GM21390 (cell line): ENCODE measurements at regions not wholly inside any gene's neighbourhood (a gene's known extent, or its start where the extent isn't known, plus 50 kb on each side); places are given as distances from the start of the nearest gene placed in this dataset.

Experiments used
- ATAC-seq: cut with Tn5 transposase; IDR thresholded peaks from one replicate; pipeline ENCODE4 v1.9.1; 2021; ENCODE audit not compliant: unreplicated experiment

DNA sequence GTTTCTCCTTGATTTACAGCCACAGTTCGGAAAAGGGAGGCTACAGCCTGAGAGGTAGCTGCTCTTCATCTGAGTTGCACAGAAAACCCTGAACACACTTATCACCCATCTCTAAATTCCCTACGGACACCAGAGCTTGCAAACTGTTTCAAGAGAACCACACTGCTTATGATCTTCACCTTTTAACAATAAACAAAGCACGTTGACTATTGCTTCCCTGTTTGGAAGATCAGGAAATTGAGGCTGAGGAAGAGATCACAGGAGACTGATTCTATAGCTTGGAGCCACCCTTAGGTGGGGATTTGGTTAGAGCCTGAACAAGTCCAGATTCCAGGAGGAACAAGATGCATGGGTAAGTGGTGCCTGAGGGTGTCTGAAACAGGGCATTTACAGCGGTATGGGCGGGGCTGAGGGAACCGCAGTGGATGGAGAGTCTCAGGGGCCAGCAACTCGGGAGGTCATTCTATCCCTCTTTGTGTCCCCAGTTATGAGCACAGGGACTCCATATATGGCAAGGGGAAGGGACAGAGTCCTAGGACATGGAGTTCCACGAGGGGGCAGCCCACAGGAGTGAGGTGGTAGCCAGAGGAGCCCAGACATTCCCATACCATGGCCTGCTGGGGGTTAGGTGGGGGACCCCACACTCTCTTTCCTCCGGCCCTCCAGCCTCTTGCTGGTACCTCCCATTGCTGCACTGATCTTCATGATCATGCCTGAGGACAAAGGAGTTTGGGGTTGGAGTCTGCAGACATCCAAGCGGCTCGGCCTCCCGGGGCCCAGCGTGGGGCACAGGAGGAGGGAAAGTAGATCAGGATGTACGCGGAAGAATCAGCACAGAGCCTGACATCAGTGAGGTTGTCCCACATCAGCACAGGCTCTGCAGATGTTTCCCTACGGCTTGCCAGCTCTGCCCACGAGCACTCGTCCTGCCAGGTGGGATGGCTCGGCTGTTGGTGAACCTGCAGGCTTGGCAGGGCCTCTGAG lies 162.3 kb upstream of the ZNF536 start:
- no peak for ATAC-seq

DNA sequence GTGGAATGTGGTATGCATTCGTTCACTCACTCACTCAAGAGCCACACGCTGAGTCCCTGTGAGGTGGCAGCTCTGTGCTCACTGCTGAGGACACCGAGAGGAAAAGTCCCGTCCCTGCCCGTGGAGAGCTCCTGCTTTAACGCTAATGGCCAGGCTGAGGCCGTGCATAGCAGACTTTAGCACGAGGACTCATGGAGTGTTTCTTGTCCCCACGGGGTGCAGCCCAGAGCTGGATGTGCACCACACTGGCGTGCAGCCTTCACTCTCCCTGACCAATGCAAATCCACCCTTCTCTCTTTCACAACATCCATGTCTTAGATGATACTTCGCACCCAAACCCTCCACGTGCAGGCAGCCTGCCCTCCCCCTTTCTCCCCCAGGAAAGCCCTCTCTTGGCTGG lies 159.6 kb upstream of the ZNF536 start:
- no peak for ATAC-seq

DNA sequence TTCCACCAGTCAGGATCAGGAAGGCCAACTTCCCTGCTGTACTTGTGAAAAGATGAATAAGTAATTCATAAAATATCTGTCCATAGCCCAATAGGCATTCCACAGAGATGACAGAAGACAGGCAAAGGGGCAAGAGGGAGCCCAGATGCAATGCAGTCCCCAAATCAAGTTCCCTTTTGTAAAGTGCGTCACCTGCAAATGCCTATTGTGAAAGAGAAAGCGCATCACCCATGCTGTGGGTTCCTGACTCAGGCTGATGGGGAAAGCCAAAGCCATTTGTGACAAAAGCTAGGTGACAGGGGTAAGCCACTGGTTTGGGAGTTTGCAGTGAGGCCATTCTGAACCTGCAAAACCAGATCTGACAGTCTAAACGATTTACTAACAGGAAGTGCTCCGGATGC lies 157.5 kb upstream of the ZNF536 start:
- no peak for ATAC-seq

DNA sequence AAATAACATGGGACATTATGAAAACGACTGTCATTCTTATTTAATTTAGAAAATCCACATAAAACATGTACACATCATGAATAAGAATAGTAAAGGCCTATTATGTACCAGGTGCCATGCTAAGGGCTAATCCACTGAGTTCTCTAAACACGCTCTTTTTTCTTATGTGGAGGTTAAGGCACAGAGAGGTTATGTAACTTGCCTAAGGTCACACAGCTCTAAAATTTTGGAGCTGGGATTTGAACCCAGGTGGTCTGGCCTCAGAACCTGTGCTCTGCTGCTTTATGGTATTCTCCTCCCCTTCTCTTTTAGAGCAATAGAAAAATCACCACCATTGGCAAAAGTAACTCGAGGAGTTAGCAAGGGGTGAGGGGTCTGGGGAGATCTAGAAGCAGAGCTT lies 156.9 kb upstream of the ZNF536 start:
- no peak for ATAC-seq

DNA sequence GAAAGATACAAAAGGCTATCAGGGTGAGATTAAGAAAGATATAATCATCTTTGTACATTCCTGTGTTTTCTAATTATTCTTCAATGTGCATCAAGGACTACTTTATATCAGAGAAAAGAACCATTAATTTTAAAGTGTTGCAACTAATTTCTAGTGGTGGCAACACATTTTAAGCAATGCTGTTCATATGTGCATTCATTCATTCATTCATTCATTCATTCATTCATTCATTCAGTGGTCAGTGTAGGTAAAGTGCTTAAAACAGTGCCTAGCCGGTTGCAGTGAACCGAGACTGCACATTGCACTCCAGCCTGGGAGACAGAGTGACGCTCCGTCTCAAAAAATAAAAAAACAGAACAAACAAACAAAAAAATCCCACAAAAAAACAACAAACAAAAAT lies 155.7 kb upstream of the ZNF536 start:
- no peak for ATAC-seq

DNA sequence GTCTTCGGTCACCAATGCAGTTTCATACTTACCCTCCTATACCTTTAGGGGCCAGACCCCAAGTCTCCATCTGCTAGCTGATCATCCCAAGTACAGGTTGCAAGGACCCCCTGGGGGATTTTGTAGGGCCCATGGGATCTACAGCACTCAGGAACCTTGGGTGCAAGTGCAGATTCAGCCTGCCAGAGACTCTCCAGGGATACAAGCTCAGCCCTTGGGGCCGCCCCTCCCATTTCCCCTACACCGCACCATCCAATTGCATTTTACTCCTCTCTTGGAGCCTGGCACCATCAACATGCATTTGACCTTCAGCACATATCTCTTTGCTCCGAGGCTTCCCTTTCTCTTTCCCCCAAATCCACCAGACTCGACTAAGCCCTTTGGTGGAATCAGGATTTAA lies 154.7 kb upstream of the ZNF536 start:
- ATAC-seq: no peak

DNA sequence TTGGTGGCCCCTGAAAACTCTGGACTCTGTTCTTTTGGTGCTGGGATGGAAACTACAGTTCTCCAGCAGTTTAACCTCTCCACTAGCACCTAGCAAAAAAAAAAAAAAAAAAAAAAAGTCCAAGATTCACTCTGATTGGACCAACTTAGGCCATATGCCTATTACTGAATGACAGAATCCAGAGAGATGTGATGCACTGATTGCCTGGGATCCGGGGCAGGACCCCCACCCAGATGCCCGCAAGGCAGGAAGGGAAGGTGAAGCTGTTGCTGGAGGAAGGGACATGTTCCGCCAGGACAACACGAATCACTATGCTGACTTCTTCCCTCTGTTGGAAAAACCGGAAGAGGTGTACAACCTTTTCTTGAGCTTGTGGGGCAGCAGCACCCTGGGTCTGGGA lies 152.5 kb upstream of the ZNF536 start:
- ATAC-seq: no peak

DNA sequence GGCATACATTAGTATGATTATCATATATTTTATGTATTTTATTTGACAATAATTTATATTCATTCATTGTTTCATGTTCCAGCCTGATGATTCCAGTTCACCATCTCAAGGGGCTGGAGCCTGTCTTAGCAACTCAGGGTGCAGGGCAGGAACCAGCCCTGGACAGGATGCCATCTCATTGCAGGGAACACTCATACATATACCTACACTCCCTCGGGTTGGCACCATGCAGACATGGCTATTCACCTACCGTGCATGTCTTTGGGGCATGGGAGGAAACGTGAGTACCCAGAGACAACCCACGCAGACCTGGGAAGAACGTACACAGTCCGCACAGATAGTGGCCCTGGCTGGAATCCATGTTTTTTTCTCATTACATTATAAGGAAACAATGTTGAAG lies 151.0 kb upstream of the ZNF536 start:
- no peak for ATAC-seq

DNA sequence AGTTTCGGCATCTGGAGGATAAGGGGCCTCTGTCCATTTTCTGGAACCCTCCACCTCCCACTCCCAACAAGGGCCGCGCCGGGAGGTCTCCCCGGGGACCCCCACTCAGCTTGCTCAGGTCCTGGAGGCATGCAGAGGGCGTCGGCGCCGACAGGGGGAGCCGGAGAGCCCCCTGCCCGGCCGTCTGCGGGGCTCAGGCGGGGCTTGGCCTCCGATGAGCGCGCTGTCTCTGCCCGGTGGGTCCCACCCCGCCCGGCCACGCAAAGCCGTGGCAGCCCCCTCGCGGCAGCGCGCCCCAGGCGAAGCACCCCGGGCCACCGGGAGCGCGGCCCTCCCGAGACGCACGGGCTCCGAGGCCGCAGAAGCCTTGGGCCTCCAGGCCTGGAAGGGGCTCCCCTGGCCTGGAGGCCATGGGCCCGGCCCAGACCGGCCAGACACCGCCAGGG lies 149.7 kb upstream of the ZNF536 start:
- ATAC-seq: no peak

DNA sequence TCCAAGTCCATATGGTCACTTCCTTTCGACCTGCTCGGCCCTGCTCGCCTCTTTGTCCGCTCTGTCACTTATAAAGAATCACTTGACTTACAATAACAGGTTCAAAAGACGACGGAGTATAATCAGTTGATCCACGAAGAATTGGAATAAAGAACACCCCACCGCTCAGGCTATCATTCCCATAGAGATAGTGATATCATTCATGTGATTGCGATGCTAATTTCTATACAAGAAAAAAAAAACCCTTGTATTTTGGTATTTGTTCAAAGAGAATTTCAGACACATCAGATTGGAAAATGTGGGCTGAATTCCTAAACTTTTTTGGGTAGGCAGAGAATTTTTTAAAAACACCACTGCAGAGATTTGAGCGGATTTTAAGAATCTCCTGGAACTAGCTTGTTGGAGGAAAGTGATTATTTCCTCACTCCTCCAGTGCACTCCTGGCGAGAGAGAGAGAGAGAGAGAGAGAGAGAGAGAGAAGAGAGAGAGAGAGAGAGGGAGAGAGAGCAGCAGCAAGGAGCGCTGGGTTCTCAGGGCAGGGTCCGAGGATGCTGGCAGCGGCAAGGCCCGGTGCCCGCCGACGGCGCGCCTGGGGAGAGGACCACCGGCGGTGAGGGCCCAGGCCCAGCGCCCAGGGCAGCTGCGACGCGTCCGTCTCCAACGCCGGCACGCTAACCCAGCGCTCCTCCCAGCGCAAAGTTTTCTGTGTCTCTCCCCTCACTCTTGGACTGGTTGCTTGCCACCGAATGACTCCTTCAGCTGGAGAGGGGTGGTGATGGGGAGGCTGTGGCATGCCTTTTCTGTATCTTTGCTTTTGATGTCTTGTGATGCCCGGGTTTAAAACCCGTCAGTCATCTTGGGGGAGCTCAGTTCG lies 149.0 kb upstream of the ZNF536 start:
- no peak for ATAC-seq

DNA sequence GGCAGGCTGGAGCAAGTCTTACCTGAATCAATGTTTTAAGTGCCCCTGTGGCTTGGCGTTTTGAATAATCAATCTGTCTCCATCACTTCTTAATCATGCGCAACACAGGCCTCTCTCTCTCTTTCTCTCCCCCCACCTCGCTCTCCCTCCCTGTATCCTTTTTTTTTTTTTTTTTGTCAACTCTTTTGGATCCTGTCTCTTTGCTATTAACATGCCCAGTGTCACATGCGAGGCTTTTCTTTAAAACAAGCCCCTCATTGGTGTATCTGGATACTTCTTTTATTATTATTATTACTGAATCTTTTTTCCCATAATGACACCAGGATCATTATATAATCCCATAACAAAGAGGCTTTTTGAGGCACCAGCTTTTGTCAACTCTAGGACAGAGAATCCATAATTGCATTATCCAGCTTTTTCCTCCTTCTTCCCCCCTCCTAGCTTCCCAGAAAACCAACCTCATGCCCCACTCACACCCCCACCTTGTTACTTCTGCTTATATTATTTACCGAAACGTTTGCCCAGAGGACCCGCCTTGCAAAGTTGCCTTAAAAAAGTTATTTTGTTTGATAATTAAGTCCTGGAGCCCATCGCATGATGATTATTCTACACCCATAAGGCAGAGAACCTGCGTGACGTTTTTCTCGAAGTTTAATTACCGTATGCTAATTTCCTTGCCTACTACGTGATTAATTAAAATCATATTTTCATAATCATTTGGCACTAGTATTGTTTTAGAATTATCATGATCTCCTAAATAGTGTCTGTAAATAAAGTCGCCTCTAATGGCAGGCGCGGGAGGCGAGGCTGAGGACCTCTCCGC lies 148.1 kb upstream of the ZNF536 start:
- ATAC-seq: no peak

DNA sequence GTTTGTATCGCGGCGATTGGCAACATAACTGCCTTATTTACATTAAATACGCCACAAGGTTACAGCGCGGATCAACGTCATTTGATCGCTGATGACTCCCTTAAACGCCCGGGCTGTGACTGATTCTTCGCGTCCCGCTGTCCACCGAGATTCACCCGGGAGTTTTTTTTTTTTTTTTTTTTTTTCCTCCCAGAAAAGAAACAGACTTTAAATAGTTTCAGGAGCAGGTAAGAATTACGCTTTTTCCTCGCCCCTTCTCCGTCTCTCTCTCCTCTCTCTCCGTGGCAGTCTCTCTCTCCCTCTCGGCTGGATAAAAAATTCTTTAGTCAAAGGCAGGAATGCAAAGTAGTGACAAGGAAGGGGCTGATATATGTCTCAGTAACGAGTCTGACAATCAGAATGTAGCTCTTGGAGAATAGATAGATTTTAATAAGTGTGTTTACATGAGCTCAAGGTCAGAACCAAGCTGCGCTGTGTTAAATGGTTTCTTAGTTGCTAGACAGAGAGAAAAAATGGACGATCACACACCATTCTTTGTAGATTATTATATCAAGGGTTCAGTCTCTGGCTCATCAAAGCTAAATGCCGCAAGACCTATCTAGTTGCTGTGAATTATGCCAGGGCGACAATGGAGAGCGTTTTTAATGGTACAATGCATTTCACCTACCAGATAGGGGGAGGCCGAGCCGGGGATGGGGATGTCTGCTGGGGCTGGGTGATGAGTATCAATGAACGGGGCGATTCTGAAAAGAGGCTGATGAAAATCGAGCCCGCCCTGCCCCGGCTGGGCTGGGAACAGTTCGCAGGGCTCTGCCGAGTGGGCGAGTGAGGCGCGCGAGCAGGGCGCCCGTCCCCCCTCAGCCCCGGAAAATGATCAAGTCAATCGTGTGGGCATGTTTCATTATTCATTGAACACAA lies 147.2 kb upstream of the ZNF536 start:
- no peak for ATAC-seq

DNA sequence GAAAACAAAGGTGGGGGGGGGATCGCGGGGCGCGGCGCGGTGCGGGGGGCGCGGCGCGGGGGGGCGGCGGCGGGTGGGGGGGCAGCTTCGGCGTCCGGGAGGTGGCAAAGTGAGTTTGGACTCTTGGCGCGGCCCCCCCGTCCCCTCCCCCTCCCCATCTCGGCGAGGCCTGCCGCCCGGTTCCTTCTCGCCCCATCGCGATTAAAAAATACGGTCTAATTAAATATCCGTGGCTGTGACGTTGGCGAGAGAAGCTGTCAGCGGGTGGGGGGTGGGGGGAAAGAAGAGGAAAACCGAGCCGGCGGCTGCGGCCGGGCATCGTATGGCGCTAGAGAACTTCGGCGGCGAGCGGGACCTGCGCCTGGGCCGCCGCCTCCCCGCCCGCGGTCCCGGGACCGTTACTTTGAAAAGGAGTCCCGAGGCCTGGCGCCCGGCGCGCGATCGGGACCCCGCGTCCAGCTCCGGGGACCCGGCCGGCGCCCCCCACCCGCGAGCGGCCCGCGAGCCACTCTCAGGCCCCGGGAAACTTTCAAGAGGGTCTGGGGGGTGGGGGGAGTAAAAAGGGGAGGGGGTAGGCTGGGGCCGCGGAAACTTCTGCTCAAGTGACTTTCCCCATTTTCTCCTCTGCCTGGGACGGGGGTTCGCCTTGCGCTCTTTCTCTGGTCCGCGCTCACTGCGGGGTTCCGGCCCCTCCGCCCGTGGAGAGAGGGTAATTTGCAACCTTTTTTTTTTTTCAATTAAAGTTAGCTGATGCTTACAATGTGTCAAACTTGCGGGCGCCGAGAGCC lies 146.3 kb upstream of the ZNF536 start:
- no peak for ATAC-seq

DNA sequence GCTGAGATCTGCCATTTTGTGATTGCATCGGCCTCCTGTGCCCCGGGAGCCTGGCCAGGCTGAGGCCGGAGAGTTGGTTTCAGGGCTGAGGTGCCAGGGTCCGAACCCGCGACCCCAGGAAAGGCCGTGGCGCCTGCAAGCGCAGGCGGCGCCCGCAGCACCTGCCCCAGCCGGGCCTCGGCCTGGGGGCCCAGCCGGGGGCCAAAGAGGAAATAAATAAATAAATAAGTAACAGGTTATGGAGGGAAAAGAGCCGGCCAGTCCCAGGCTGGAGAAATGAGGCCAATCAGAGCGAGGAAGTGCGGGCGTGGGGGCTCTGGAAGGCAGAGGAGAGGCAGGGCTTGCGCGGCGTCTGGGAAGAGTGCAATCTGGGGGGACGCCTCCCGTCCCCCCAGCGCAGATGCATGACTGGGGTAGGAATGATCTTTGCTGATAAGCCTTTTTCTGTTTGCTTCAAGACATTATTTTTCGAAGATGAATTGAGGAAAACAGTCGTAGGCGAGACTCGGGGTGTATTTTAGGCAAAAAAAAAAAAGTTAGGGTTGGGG lies 145.6 kb upstream of the ZNF536 start:
- no peak for ATAC-seq

DNA sequence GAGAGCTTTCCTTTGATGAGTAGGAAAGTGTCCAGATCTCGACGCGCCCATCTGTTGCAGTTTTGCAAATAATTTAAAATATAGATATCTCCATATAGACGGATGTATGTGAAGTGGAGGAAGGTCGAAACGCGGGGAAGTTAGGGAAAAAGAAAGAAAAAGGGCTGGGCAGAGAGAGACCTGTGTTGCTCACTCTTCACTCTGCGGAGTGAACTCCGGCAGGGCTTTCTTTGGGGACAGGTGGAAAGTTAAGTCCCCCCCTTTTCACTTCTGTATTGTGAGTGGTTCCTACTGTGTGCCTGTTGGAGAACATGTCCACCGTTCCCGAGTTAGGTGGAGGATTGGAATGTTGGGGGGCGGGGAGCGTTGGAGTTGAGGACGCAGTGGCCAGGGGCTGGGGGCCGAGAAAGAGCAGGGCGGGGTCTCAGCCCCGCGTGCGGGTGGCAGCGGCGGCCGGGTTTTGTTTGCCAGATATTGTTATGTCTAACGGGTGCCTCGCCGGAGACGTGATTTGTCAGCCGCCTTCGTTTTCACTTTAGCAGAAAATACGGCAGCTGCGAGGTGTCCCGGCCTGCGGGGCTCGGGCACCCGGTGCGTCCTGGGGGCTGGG lies 145.1 kb upstream of the ZNF536 start:
- no peak for ATAC-seq

DNA sequence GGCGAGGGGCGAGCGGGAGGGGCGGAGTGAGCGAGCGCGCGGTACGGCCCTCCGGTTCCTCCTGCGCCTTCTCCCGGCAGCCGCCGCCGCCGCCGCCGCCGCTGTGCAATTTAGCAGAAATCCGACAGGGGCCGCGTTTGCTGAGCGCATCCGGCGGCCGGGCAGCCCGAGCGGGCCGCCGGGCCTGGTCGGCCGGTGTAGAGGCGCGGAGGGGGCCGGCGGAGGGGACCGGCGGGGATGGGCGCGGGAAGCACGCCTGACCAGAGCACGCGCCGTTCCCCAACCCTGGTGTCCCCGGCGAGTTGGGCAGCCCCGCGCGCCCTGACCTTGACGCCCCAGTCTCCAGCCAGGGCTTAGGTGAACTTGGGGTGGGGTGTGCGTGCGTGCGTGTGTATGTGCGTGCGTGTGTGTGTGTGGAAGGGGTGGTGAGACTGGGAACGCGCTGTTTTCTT lies 144.5 kb upstream of the ZNF536 start:
- no peak for ATAC-seq

DNA sequence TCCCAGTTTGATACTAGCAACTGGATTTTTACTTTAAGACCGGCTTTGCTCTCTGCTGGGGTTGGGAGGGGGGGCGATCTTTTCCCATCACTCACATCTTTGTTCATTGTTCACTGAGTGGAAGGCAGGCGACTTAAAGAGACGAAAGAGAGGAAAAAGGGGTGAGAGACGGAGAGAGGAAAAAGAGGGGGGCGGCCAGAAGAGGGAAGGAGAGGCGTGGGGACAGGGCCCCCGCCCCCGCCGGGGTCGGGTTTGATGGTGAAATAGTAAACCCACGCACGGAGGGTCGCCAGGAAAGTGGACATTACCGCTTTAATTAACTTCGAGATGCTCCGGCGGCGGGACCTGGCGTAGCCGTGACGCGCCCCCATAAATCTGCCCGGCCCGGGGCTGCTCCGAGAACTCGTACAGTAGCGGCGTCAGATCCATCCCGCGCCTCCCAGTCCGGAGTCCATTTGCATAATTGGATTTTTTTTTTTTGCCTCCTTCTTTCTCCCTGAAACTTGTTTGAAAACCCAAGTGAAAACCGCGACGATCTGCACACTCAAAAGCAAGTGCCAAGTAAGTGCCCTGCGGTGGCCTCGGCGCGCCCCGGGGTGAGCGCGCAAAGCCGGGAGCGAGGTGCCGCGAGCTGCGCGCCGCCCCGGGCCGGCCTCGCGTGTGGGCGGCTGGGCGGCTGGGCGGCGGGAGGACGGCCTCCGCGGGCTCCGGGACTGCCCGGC lies 143.9 kb upstream of the ZNF536 start:
- no peak for ATAC-seq
